WERI-Rb-1 (cell line): ENCODE measurements at regions not wholly inside any gene's neighbourhood (a gene's known extent, or its start where the extent isn't known, plus 50 kb on each side); places are given as distances from the start of the nearest gene placed in this dataset.

Experiments used
- DNase-seq: peaks from one replicate; pipeline ENCODE4 v3.0.0-alpha.2; 2020
- H3K27ac ChIP-seq: fragments of 250-450 bp; sonication (Bioruptor Pico); 2 replicates; pipeline ENCODE4 v1.5.1; 2020; ENCODE audit warnings: mild to moderate bottlenecking, moderate library complexity
- H3K27me3 ChIP-seq: fragments of 250-450 bp; sonication (Bioruptor Pico); 2 replicates; pipeline ENCODE4 v1.5.1; 2021; ENCODE audit warnings: mild to moderate bottlenecking, low read depth, moderate library complexity; ENCODE audit not compliant: insufficient read depth, severe bottlenecking
- H3K36me3 ChIP-seq: fragments of 250-450 bp; sonication (Bioruptor Pico); 2 replicates; pipeline ENCODE4 v1.5.1; 2020; ENCODE audit warnings: mild to moderate bottlenecking, moderate library complexity
- H3K4me3 ChIP-seq: 2 replicates; pipeline ENCODE4 v1.5.1; 2011; ENCODE audit warnings: low read depth, mild to moderate bottlenecking, control low read depth, low read length
- H3K9me3 ChIP-seq: fragments of 250-450 bp; sonication (Bioruptor Pico); 2 replicates; pipeline ENCODE4 v1.5.1; 2021; ENCODE audit warnings: mild to moderate bottlenecking, moderate library complexity; ENCODE audit not compliant: severe bottlenecking
- CTCF ChIP-seq: IDR thresholded peaks from 2 replicates; pipeline ENCODE4 v1.5.1; 2011; ENCODE audit warnings: low read depth, mild to moderate bottlenecking, control low read depth, inconsistent platforms, low read length

- no peak for DNase-seq
- Histone ChIP-seq H3K4me3 (no peak overlapping the region), H3K36me3 (no peaks in the 10 kb centered on the region), H3K27me3 (no peaks in the 10 kb centered on the region), H3K27ac (no peak overlapping the region), H3K9me3 (no peaks in the 10 kb centered on the region)
- no peak for TF ChIP-seq CTCF
Measured at GRCh38 chr7:53642361-53642760, 606.9 kb downstream of the POM121L12 start.

- no peak for DNase-seq
- Histone ChIP-seq H3K9me3 (no peaks in the 10 kb centered on the region), H3K4me3 (no peak overlapping the region), H3K36me3 (no peaks in the 10 kb centered on the region), H3K27me3 (no peaks in the 10 kb centered on the region), H3K27ac (no peak overlapping the region)
- TF ChIP-seq CTCF = no peak
Measured at GRCh38 chr7:53642866-53643265, 607.4 kb downstream of the POM121L12 start.

GRCh38 chr7:53656881-53657280 is 621.4 kb downstream of the POM121L12 start:
- H3K9me3 ChIP-seq = no peaks in the 10 kb centered on the region
- DNase-seq = no peak

GRCh38 chr7:53657586-53657985 is 622.2 kb downstream of the POM121L12 start:
- no peaks in the 10 kb centered on the region for H3K36me3 ChIP-seq
- no peak for DNase-seq
- TF ChIP-seq CTCF = no peak
- H3K27me3 ChIP-seq = no peaks in the 10 kb centered on the region
- H3K4me3 ChIP-seq = no peak overlapping the region
- H3K27ac ChIP-seq = no peak overlapping the region
- no peaks in the 10 kb centered on the region for H3K9me3 ChIP-seq

More at GRCh38 chr7:53656881-53657280, 621.4 kb downstream of the POM121L12 start:
- no peaks in the 10 kb centered on the region for H3K36me3 ChIP-seq
- H3K27ac ChIP-seq = no peak overlapping the region
- TF ChIP-seq CTCF = no peak
- no peaks in the 10 kb centered on the region for H3K27me3 ChIP-seq
- no peak overlapping the region for H3K4me3 ChIP-seq

- H3K27me3 ChIP-seq = no peaks in the 10 kb centered on the region
- DNase-seq = no peak
- no peak overlapping the region for H3K27ac ChIP-seq
- H3K36me3 ChIP-seq = no peaks in the 10 kb centered on the region
- no peaks in the 10 kb centered on the region for H3K9me3 ChIP-seq
- no peak for TF ChIP-seq CTCF
- H3K4me3 ChIP-seq = no peak overlapping the region
Measured at GRCh38 chr7:53658951-53659350, 623.5 kb downstream of the POM121L12 start.

GRCh38 chr7:53661645-53662217 is 626.3 kb downstream of the POM121L12 start:
- H3K27ac ChIP-seq = no peak overlapping the region
- no peak for DNase-seq
- H3K27me3 ChIP-seq = no peaks in the 10 kb centered on the region
- H3K9me3 ChIP-seq = no peaks in the 10 kb centered on the region
- no peaks in the 10 kb centered on the region for H3K36me3 ChIP-seq
- no peak for TF ChIP-seq CTCF
- no peak overlapping the region for H3K4me3 ChIP-seq
